H1 (cell line): ENCODE measurements at regions not wholly inside any gene's neighbourhood (a gene's known extent, or its start where the extent isn't known, plus 50 kb on each side); places are given as distances from the start of the nearest gene placed in this dataset.

Experiments used
- CTCF ChIA-PET: fragments of 300-600 bp; sonication (Branson Sonifier 250); formaldehyde crosslinking; loops from one replicate; lab custom pipeline; 2021; ENCODE audit not compliant: partially characterized antibody; lab: Charles Lee
- POLR2A ChIA-PET: fragments of 300-600 bp; sonication (Branson Sonifier 250); formaldehyde crosslinking; loops from one replicate; lab custom pipeline; 2021; ENCODE audit warnings: inconsistent platforms; ENCODE audit not compliant: partially characterized antibody; lab: Charles Lee
- DNase-seq, 2 experiments: peaks; one replicate each; pipeline versions ENCODE4 v3.0.0 to v3.0.0-alpha.2; 2010 to 2022; ENCODE audit warnings: low spot score in 2 of 2, low read depth in 1 of 2, mixed read lengths in 1 of 2
- FAIRE-seq: peaks from 2 replicates; lab custom pipeline; 2011; peaks lifted over from hg19 to GRCh38; lab: Jason Lieb, UNC
- H2AFZ ChIP-seq: 2 replicates; pipeline ENCODE4 v1.8.1; 2012; ENCODE audit warnings: low read length, inconsistent platforms
- H2AK5ac ChIP-seq: 2 replicates; pipeline ENCODE4 v1.6.1; 2013; ENCODE audit warnings: low read depth, low read length
- H2BK120ac ChIP-seq: replicated peaks from 2 replicates; pipeline ENCODE3; 2013; ENCODE audit warnings: low read depth, low read length, inconsistent platforms
- H2BK12ac ChIP-seq: 2 replicates; pipeline ENCODE4 v1.6.1; 2013; ENCODE audit warnings: low read depth, low read length
- H2BK15ac ChIP-seq: 2 replicates; pipeline ENCODE4 v1.6.1; 2013; ENCODE audit warnings: low read length
- H2BK20ac ChIP-seq: 2 replicates; pipeline ENCODE4 v1.6.1; 2013; ENCODE audit warnings: low read length
- H2BK5ac ChIP-seq: 2 replicates; pipeline ENCODE4 v1.6.1; 2013; ENCODE audit warnings: low read depth, low read length
- H3K14ac ChIP-seq: 2 replicates; pipeline ENCODE4 v1.6.1; 2013; ENCODE audit warnings: inconsistent platforms; ENCODE audit not compliant: insufficient read length
- H3K18ac ChIP-seq: 2 replicates; pipeline ENCODE4 v1.6.1; 2013; ENCODE audit warnings: low read length; ENCODE audit errors: extremely low read depth
- H3K23ac ChIP-seq: 2 replicates; pipeline ENCODE4 v1.6.1; 2013; ENCODE audit warnings: inconsistent platforms; ENCODE audit not compliant: insufficient read length
- H3K23me2 ChIP-seq: 2 replicates; pipeline ENCODE4 v1.6.1; 2013; ENCODE audit warnings: low read depth, low read length
- H3K27ac ChIP-seq: 2 replicates; pipeline ENCODE4 v1.6.1; 2011; ENCODE audit warnings: low read depth, low read length, inconsistent platforms
- H3K27me3 ChIP-seq, 4 experiments: replicated peaks in 1 of 4; 1 replicate in 1 of 4; 2 replicates in 3 of 4; pipeline versions ENCODE4 v1.6.1 to v1.8.1; 2011 to 2013; ENCODE audit warnings: low read length in 3 of 4, mild to moderate bottlenecking in 3 of 4, inconsistent platforms in 2 of 4, mixed read lengths in 2 of 4, moderate library complexity in 1 of 4; ENCODE audit not compliant: control insufficient read depth in 3 of 4, insufficient read depth in 3 of 4; ENCODE audit errors: extremely low read depth in 1 of 4
- H3K36me3 ChIP-seq, 4 experiments: 2 replicates each; pipeline versions ENCODE4 v1.6.1 to v1.8.1; 2011 to 2013; ENCODE audit warnings: mild to moderate bottlenecking in 4 of 4, low read length in 3 of 4, moderate library complexity in 2 of 4, control low read depth in 1 of 4, inconsistent platforms in 1 of 4; ENCODE audit not compliant: insufficient read depth in 4 of 4, control insufficient read depth in 2 of 4
- H3K4ac ChIP-seq: replicated peaks from 2 replicates; pipeline ENCODE3; 2013; ENCODE audit warnings: low read length, low read depth, mixed read lengths, inconsistent platforms; ENCODE audit not compliant: insufficient read length
- H3K4me1 ChIP-seq, 4 experiments: replicated peaks in 1 of 4; 1 replicate in 1 of 4; 2 replicates in 3 of 4; pipeline versions ENCODE4 v1.6.1 to v1.8.1; 2011 to 2013; ENCODE audit warnings: low read length in 3 of 4, inconsistent platforms in 2 of 4, mixed read lengths in 1 of 4; ENCODE audit not compliant: insufficient read depth in 4 of 4, control insufficient read depth in 3 of 4
- H3K4me2 ChIP-seq, 2 experiments: 2 replicates each; pipeline versions ENCODE4 v1.6.1 to v1.8.1; 2011 to 2013; ENCODE audit warnings: low read depth in 2 of 2, low read length in 2 of 2, control low read depth in 1 of 2, inconsistent platforms in 1 of 2, mild to moderate bottlenecking in 1 of 2; ENCODE audit not compliant: insufficient read depth in 1 of 2
- H3K4me3 ChIP-seq, 4 experiments: fragments of 200-600, 300-600 bp in 1 of 4; sonication (generic), shearing (Covaris generic), sonication (Bioruptor Twin) in 1 of 4; 2 replicates each; pipeline versions ENCODE4 v1.5.1 to v1.8.1; 2011 to 2016; ENCODE audit warnings: low read length in 4 of 4, low read depth in 3 of 4, control low read depth in 2 of 4, inconsistent platforms in 2 of 4, mild to moderate bottlenecking in 2 of 4, mixed read lengths in 1 of 4, moderate library complexity in 1 of 4; ENCODE audit not compliant: insufficient read depth in 2 of 4; ENCODE audit errors: extremely low read depth in 1 of 4
- H3K56ac ChIP-seq: replicated peaks from 2 replicates; pipeline ENCODE3; 2013; ENCODE audit warnings: low read depth, mild to moderate bottlenecking, mixed read lengths, low read length, inconsistent platforms; ENCODE audit not compliant: insufficient read length
- H3K79me1 ChIP-seq: 2 replicates; pipeline ENCODE4 v1.6.1; 2013; ENCODE audit warnings: low read depth, low read length, control low read depth
- H3K79me2 ChIP-seq, 2 experiments: 2 replicates each; pipeline versions ENCODE4 v1.6.1 to v1.8.1; 2012 to 2013; ENCODE audit warnings: low read length in 2 of 2, mild to moderate bottlenecking in 2 of 2, inconsistent platforms in 1 of 2; ENCODE audit not compliant: insufficient read depth in 2 of 2, control insufficient read depth in 1 of 2
- H3K9ac ChIP-seq, 4 experiments: replicated peaks in 1 of 4; 1 replicate in 1 of 4; 2 replicates in 3 of 4; pipeline versions ENCODE4 v1.6.1 to v1.8.1; 2011 to 2013; ENCODE audit warnings: low read depth in 3 of 4, low read length in 3 of 4, control low read depth in 2 of 4, mild to moderate bottlenecking in 2 of 4, moderate library complexity in 2 of 4, inconsistent platforms in 1 of 4; ENCODE audit errors: extremely low read depth in 1 of 4
- H3K9me3 ChIP-seq, 2 experiments: 2 replicates each; pipeline versions ENCODE4 v1.6.1 to v1.8.1; 2012 to 2013; ENCODE audit warnings: mild to moderate bottlenecking in 2 of 2, moderate library complexity in 2 of 2, control low read depth in 1 of 2, inconsistent platforms in 1 of 2, low read depth in 1 of 2, low read length in 1 of 2, mixed read lengths in 1 of 2; ENCODE audit not compliant: insufficient read depth in 2 of 2
- H4K20me1 ChIP-seq, 2 experiments: replicated peaks in 1 of 2; 2 replicates each; pipeline versions ENCODE3 to v1.8.1; 2011 to 2013; ENCODE audit warnings: inconsistent platforms in 2 of 2, low read length in 2 of 2, mild to moderate bottlenecking in 1 of 2; ENCODE audit not compliant: insufficient read depth in 2 of 2, control insufficient read depth in 1 of 2
- H4K5ac ChIP-seq: 2 replicates; pipeline ENCODE4 v1.6.1; 2013; ENCODE audit warnings: low read length, low read depth, mixed read lengths, inconsistent platforms; ENCODE audit not compliant: insufficient read length
- H4K8ac ChIP-seq: 2 replicates; pipeline ENCODE4 v1.8.0; 2013; ENCODE audit warnings: mild to moderate bottlenecking, moderate library complexity, low read length, inconsistent platforms; ENCODE audit not compliant: insufficient read depth; ENCODE audit errors: extremely low read depth
- H4K91ac ChIP-seq: replicated peaks from 2 replicates; pipeline ENCODE3; 2013; ENCODE audit warnings: low read length, mixed read lengths, inconsistent platforms; ENCODE audit not compliant: insufficient read length
- WGBS, 2 experiments: shearing (Covaris generic) in 1 of 2; methylation state at CpG; one replicate each; pipeline versions ENCODE4 v1.1.6 to v1.1.7; 2013 to 2015; ENCODE audit warnings: low lambda C conversion rate in 2 of 2, mixed read lengths in 2 of 2, inconsistent platforms in 1 of 2, low coverage in 1 of 2, missing lambda C conversion rate in 1 of 2; ENCODE audit not compliant: insufficient replicate concordance in 2 of 2, insufficient coverage in 1 of 2, insufficient read length in 1 of 2; ENCODE audit errors: extremely low coverage in 1 of 2, missing lambda C conversion rate in 1 of 2; 5-methylcytosine and 5-hydroxymethylcytosine counted together

- DNase-seq (no peak), FAIRE-seq (no peak)
- no peaks in the 10 kb centered on the region for H3K79me2 ChIP-seq
- no peak overlapping the region for H2AK5ac ChIP-seq
- H3K27me3 ChIP-seq: no peaks in the 10 kb centered on the region
- no peak overlapping the region for H2BK15ac ChIP-seq
- no peak overlapping the region for H3K14ac ChIP-seq
- ChIA-PET CTCF (interaction anchor here (1.0 kb wide), 1 partner anchor 102 kb away, joined by 3 read pairs; no protein-coding TSS in a partner anchor), POLR2A (interaction anchor here (0.5 kb wide), 1 partner anchor 48 kb away, joined by 3 read pairs; no protein-coding TSS in a partner anchor)
- no peak overlapping the region for H2BK120ac ChIP-seq
- H4K5ac ChIP-seq: no peak overlapping the region
- no peak overlapping the region for H3K23ac ChIP-seq
- 22% methylated on average over 4 of the region's 4 CpGs; no CpG with 5 or more reads in 1 of the 2 experiments for WGBS, 2 experiments
- H4K91ac ChIP-seq: no peak overlapping the region
- no peak overlapping the region for H3K56ac ChIP-seq
- H3K4ac ChIP-seq: no peak overlapping the region
- H3K23me2 ChIP-seq: no peaks in the 10 kb centered on the region
- H4K8ac ChIP-seq: no peak overlapping the region
- H3K27ac ChIP-seq: no peak overlapping the region
- no peaks in the 10 kb centered on the region for H3K79me1 ChIP-seq
- H3K9me3 ChIP-seq: no peaks in the 10 kb centered on the region
- H4K20me1 ChIP-seq: no peaks in the 10 kb centered on the region
- H3K4me1 ChIP-seq: peaks cover 0 to 4% (median 2%) of the 10 kb centered on the region in 4 experiments; a peak in 4 of 7 replicates
- H3K18ac ChIP-seq: no peak overlapping the region
- no peak overlapping the region for H2BK20ac ChIP-seq
- H2BK5ac ChIP-seq: no peak overlapping the region
- no peaks in the 10 kb centered on the region for H3K36me3 ChIP-seq
- H3K4me2 ChIP-seq: peak overlapping the region; percentile 3 to 58; a peak in 2 of 4 replicates
- H2AFZ ChIP-seq: no peak overlapping the region
- H3K4me3 ChIP-seq: peak overlapping the region in 1 of 4 experiments; percentile 32; a peak in 1 of 8 replicates
- H3K9ac ChIP-seq: no peak overlapping the region
- H2BK12ac ChIP-seq: no peak overlapping the region
Measured at GRCh38 chr11:96567176-96567575, 177.4 kb downstream of the JRKL start.
